HFFc6 (cell line): ENCODE measurements at regions not wholly inside any gene's neighbourhood (a gene's known extent, or its start where the extent isn't known, plus 50 kb on each side); places are given as distances from the start of the nearest gene placed in this dataset.

Source experiments
- DNase-seq: peaks from one replicate; pipeline ENCODE4 v3.0.0-alpha.2; 2018
- H3K27ac Mint-ChIP-seq: 2 replicates; pipeline ENCODE4 v1.8.0; 2020; ENCODE audit warnings: mild to moderate bottlenecking, mixed read lengths
- H3K27me3 Mint-ChIP-seq: 2 replicates; pipeline ENCODE4 v1.8.0; 2021; ENCODE audit warnings: mild to moderate bottlenecking, moderate library complexity, mixed read lengths; ENCODE audit not compliant: insufficient read depth
- H3K36me3 Mint-ChIP-seq: 2 replicates; pipeline ENCODE4 v1.8.0; 2021; ENCODE audit warnings: low read depth, mixed read lengths
- H3K4me1 Mint-ChIP-seq: 2 replicates; pipeline ENCODE4 v1.8.0; 2020; ENCODE audit warnings: low read depth, mixed read lengths
- H3K4me3 Mint-ChIP-seq: 2 replicates; pipeline ENCODE4 v1.8.0; 2020; ENCODE audit warnings: mild to moderate bottlenecking, moderate library complexity, mixed read lengths
- H3K9me3 Mint-ChIP-seq: 2 replicates; pipeline ENCODE4 v1.8.0; 2020; ENCODE audit warnings: mild to moderate bottlenecking, mixed read lengths
- TF ChIP-seq, protein P1 (sequence below): fragments of 200-600 bp; sonication (generic); IDR thresholded peaks from 2 replicates; pipeline ENCODE4 v1.5.0; 2021; ENCODE audit warnings: antibody characterized with exemption, mild to moderate bottlenecking

DNA sequence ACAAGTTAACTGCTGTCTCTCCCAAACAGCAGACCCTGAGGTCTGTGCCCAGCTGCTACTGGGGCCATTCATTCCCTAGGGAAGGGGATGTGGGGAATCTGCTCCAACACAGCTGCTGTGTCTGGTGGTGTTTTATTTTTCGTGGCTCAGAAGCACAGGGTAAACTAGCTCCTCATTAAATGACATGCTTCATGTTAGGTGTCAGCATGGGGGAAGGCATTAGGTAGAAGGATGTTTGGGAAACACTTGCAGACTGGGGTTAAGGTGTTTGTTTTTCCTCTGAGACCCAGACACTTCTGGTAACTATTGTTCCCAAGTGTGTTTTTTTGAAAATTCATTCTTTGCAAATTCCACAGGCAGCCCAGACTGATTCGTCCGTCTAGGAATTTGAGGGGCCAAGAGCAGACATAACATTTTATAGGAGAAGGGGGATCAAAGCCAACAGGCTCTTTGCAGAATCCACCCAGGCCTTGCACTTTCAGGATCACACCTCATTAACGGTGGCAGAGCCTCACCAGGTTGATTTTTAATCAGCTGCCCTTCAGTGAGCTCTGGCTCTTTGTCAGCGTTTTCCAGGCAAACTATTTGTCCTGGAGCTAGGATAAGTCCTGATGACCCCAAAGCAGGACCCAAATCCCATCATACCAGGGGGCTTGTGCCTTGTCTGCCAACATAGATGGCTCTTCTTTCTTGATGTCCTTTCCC is 65.4 kb upstream of the ITGA11 start:
- H3K4me1 Mint-ChIP-seq, result peaks cover 21% of the 10 kb centered on the region
- H3K27me3 Mint-ChIP-seq, result peaks cover 34% of the 10 kb centered on the region
- no peak overlapping the region for H3K4me3 Mint-ChIP-seq
- no peaks in the 10 kb centered on the region for H3K36me3 Mint-ChIP-seq
- no peak overlapping the region for H3K27ac Mint-ChIP-seq
- TF ChIP-seq, protein P1, sequence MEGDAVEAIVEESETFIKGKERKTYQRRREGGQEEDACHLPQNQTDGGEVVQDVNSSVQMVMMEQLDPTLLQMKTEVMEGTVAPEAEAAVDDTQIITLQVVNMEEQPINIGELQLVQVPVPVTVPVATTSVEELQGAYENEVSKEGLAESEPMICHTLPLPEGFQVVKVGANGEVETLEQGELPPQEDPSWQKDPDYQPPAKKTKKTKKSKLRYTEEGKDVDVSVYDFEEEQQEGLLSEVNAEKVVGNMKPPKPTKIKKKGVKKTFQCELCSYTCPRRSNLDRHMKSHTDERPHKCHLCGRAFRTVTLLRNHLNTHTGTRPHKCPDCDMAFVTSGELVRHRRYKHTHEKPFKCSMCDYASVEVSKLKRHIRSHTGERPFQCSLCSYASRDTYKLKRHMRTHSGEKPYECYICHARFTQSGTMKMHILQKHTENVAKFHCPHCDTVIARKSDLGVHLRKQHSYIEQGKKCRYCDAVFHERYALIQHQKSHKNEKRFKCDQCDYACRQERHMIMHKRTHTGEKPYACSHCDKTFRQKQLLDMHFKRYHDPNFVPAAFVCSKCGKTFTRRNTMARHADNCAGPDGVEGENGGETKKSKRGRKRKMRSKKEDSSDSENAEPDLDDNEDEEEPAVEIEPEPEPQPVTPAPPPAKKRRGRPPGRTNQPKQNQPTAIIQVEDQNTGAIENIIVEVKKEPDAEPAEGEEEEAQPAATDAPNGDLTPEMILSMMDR, result no peak
- no peak for DNase-seq
- H3K9me3 Mint-ChIP-seq, result no peaks in the 10 kb centered on the region

DNA sequence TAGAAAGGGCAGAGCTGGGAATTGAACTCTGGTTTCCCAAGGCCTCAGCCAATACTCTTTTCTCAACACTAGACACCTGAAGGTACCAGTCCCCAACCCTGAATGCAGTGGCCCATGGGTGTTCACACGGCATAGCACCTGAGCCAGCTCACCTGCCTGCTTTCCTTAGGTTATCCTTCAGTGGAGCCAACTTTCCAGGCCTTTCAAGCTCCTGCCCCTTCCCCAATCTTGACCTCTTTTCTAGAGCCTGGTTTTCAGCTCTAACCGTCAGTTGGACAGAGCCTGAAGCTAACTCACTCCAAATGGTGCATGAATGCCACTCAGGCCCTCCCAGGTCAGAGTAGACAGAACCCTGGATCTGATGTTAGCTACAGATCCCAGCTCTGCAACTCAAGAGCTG is 66.1 kb upstream of the ITGA11 start:
- H3K4me1 Mint-ChIP-seq, result peaks cover 15% of the 10 kb centered on the region
- TF ChIP-seq, protein P1, result no peak
- H3K36me3 Mint-ChIP-seq, result no peaks in the 10 kb centered on the region
- DNase-seq, result no peak
- H3K9me3 Mint-ChIP-seq, result no peaks in the 10 kb centered on the region
- no peak overlapping the region for H3K4me3 Mint-ChIP-seq
- no peak overlapping the region for H3K27ac Mint-ChIP-seq
- H3K27me3 Mint-ChIP-seq, result peaks cover 31% of the 10 kb centered on the region

DNA sequence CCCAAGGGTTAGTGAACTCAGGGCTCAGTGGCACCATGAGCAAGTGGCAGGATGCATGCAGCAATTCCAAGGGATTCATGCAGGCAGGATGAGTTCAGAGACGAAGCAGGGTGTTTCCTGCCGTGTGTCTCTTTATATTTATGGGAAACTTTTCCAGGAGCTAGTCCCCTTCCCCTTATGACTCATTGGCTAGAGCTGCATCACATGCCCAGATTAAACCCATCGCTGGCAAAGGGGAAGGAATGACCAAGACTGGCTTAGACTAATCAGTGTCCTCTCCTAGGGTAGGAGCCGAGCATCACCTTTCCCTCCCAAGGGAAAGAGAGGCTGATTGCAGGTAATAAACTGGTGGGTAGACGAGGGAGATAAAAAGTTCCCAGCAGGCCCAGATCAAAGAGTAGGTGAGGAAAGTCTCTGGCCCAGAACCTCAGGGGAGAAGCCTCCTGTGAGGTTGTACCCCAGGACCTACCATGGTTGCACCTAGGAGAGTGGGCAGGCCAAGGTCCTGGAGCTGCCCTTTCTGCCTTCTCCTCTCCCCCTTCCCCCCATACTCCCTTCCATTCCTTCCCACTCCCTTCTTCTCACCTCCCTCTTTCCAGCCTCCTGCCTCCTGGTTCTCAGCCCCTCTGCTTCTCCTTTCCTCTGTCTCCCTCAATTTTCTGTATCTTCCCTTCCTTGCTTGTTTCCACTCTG is 67.8 kb upstream of the ITGA11 start:
- H3K9me3 Mint-ChIP-seq, result no peaks in the 10 kb centered on the region
- peaks cover 20% of the 10 kb centered on the region for H3K27me3 Mint-ChIP-seq
- peaks cover 15% of the 10 kb centered on the region; the same call in 1 of the 2 replicates for H3K4me1 Mint-ChIP-seq
- H3K36me3 Mint-ChIP-seq, result no peaks in the 10 kb centered on the region
- no peak overlapping the region for H3K4me3 Mint-ChIP-seq
- TF ChIP-seq, protein P1, result no peak
- H3K27ac Mint-ChIP-seq, result no peak overlapping the region
- no peak for DNase-seq

DNA sequence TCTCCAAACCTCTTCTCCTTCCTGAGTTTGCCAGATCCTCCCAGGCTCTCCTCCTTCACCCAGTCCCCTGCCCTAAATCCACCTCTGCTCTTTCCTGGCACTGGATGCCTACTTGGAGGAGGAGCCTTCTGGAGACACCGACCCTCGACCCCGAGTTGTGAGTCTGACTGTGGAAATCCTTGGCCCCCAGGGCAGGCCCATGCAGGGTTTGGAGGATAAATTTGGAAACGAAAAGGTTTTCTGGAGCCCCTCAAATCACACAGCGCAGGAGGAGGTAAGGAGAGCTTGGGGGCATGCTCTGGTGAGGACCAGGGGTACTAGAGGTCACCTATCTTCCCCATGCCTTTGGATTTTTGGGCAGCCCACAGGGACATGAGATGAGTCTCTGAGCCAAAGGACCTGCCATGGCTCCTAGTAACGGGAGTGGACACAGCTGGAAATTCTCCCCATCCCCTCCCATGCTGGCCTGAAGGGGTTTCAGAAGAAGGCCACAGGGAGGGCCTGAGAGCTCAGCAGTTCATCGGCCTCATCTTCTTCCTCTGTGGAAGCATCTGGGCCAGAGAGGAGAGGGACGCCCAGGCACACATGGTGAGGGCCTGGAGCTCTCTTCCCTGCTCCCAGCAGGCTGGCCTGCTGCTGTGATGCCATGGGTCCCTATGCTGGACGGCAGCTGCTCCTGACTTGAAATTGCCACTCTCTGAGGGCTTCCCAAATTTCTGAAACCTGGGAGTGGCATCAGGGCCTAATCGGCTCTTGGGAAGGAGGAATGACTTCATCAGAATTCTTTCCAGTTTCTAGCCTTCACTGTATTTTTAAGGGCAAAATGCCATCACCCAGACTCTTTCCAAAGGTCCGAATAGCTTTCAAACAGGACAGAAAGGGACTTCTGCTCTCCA is 68.6 kb upstream of the ITGA11 start:
- H3K36me3 Mint-ChIP-seq, result no peaks in the 10 kb centered on the region
- H3K4me3 Mint-ChIP-seq, result no peak overlapping the region
- no peak overlapping the region for H3K27ac Mint-ChIP-seq
- TF ChIP-seq, protein P1, result no peak
- no peaks in the 10 kb centered on the region for H3K9me3 Mint-ChIP-seq
- H3K4me1 Mint-ChIP-seq, result peaks cover 20% of the 10 kb centered on the region; the same call in 1 of the 2 replicates
- no peak for DNase-seq
- peaks cover 22% of the 10 kb centered on the region for H3K27me3 Mint-ChIP-seq

DNA sequence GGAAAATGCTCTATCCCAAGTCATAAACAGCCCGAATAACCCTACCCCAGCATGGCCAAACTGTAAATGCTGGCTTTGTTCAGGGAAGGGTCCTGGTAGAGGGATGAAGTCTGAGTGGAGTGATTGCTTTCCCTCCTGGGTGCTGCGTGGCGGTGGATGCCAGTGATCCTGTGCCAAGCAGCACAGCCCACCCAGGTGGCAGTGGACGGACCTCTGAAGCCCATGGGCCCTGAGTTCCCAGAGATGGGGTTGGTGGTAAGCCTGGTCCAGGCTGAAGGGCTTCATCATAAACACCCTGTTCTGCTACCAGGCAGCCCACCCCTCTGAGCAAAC is 69.3 kb upstream of the ITGA11 start:
- H3K4me3 Mint-ChIP-seq, result no peak overlapping the region
- H3K4me1 Mint-ChIP-seq, result peaks cover 20% of the 10 kb centered on the region; the same call in 1 of the 2 replicates
- H3K36me3 Mint-ChIP-seq, result no peaks in the 10 kb centered on the region
- TF ChIP-seq, protein P1, result no peak
- H3K27ac Mint-ChIP-seq, result no peak overlapping the region
- H3K27me3 Mint-ChIP-seq, result peaks cover 16% of the 10 kb centered on the region
- H3K9me3 Mint-ChIP-seq, result no peaks in the 10 kb centered on the region
- no peak for DNase-seq
